Colonic mucosa (tissue), 4 donors: ENCODE measurements at regions not wholly inside any gene's neighbourhood (a gene's known extent, or its start where the extent isn't known, plus 50 kb on each side); places are given as distances from the start of the nearest gene placed in this dataset.

Source experiments
- DNase-seq: peaks from one replicate; pipeline ENCODE4 v3.0.0-alpha.2; 2020
- H3K27ac ChIP-seq: fragments of 200-600 bp; one replicate; pipeline ENCODE4 v1.8.0; 2021
- H3K27me3 ChIP-seq: fragments of 200-600 bp; one replicate; pipeline ENCODE4 v1.8.0; 2021
- H3K36me3 ChIP-seq: fragments of 200-600 bp; one replicate; pipeline ENCODE4 v1.8.0; 2021
- H3K4me1 ChIP-seq: fragments of 200-600 bp; one replicate; pipeline ENCODE4 v1.8.0; 2021; ENCODE audit warnings: mild to moderate bottlenecking
- H3K4me3 ChIP-seq: fragments of 200-600 bp; one replicate; pipeline ENCODE4 v1.8.0; 2021
- H3K9ac ChIP-seq, 2 donors: one replicate each; pipeline ENCODE4 v1.7.0; 2013; ENCODE audit warnings: control low read depth in 2 of 2, low read depth in 2 of 2, low read length in 2 of 2
- H3K9me3 ChIP-seq: fragments of 200-600 bp; one replicate; pipeline ENCODE4 v1.8.0; 2021
- intact Hi-C: fragments of 100-400 bp; cut with DNase I; formaldehyde crosslinking; loops from one replicate; pipeline ENCODE4 v1.14.1; 2022
- TF ChIP-seq, protein P1 (sequence below): fragments of 200-600 bp; IDR thresholded peaks from one replicate; pipeline ENCODE4 v1.8.0; 2022; ENCODE audit warnings: antibody characterized with exemption, mild to moderate bottlenecking
- donor health status: healthy.
- donor health status: DM: no; HTN: no; CAD: no.
- donor health status: DM: no; HTN: no; CAD: no.

DNA sequence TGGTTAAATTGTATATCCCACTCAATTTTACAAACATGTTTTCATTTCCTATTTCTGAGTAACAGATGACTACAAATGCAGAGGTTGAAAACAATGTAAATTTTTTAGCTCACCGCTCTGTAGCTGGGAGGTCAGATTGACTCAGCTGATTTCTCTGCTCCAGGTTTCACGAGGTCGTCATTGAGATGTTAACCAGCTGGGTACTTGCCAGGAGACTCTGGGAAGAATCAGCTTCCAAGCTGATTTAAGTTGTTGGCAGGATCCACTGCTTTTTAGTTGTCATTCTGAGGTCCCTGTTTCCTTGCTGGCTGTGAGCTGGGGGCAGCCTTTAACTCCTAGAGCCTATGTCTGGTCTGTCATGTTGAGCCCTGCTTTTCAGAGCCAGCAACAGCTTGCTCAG is 864.3 kb upstream of the AGA start:
- TF ChIP-seq, protein P1, sequence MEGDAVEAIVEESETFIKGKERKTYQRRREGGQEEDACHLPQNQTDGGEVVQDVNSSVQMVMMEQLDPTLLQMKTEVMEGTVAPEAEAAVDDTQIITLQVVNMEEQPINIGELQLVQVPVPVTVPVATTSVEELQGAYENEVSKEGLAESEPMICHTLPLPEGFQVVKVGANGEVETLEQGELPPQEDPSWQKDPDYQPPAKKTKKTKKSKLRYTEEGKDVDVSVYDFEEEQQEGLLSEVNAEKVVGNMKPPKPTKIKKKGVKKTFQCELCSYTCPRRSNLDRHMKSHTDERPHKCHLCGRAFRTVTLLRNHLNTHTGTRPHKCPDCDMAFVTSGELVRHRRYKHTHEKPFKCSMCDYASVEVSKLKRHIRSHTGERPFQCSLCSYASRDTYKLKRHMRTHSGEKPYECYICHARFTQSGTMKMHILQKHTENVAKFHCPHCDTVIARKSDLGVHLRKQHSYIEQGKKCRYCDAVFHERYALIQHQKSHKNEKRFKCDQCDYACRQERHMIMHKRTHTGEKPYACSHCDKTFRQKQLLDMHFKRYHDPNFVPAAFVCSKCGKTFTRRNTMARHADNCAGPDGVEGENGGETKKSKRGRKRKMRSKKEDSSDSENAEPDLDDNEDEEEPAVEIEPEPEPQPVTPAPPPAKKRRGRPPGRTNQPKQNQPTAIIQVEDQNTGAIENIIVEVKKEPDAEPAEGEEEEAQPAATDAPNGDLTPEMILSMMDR, result no peak
- Histone ChIP-seq H3K9ac (no peak overlapping the region), H3K4me1 (no peaks in the 10 kb centered on the region), H3K27me3 (no peaks in the 10 kb centered on the region), H3K27ac (no peak overlapping the region), H3K36me3 (no peaks in the 10 kb centered on the region), H3K4me3 (no peak overlapping the region), H3K9me3 (no peaks in the 10 kb centered on the region)
- intact Hi-C loops, result no loop called here
- DNase-seq, result no peak

DNA sequence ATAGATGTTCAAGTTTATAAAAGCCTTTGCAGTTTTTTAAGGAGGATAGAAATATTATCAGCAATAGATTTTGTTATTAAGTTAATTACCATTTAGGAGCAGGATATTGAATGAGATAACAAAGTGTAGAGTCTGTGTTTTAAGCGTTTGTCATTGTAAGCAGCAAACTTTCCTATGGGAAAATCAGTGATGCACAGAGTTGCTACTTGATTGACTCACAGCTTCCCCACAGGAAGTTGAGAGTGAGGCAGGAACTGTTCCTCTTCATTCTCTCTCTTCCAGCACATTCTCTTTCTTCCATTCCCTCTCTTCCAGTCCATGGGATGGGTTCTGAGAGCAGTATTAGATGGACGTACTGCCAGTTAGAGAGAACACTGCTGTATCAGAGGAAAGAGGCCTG is 867.7 kb upstream of the AGA start:
- no peaks in the 10 kb centered on the region for H3K9me3 ChIP-seq
- DNase-seq, result no peak

DNA sequence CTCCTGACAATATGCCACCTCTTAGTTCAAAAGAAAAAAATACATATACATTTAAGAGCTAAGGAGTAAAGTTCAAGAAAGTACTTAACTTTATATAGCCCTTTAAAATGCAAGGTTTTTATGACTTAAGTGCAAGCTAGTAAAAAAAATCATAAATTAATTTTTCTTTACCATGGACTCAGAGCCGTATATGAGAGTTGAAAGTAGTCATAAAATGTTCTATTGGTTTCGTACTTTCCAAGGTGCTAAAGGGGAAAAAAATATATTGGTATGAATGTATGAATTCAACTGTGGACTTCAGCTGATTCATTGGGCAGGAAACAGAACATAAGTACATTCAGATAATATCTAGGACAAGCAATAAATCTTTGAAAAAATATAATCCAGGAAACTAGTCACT is 869.8 kb upstream of the AGA start:
- Histone ChIP-seq H3K4me3 (no peak overlapping the region), H3K9ac (no peak overlapping the region), H3K4me1 (no peaks in the 10 kb centered on the region), H3K27me3 (no peaks in the 10 kb centered on the region), H3K27ac (no peak overlapping the region), H3K36me3 (no peaks in the 10 kb centered on the region), H3K9me3 (no peaks in the 10 kb centered on the region)
- TF ChIP-seq, protein P1, result no peak
- intact Hi-C loops, result loop anchor here (10.0 kb wide), 1 partner anchor 357 kb away; no protein-coding TSS in a partner anchor
- no peak for DNase-seq

More for the DNA sequence above, 867.7 kb upstream of the AGA start:
- Histone ChIP-seq H3K9ac (no peak overlapping the region), H3K36me3 (no peaks in the 10 kb centered on the region), H3K4me1 (no peaks in the 10 kb centered on the region), H3K27ac (no peak overlapping the region), H3K4me3 (no peak overlapping the region), H3K27me3 (no peaks in the 10 kb centered on the region)
- intact Hi-C loops, result loop anchor here (10.0 kb wide), 1 partner anchor 355 kb away; no protein-coding TSS in a partner anchor
- TF ChIP-seq, protein P1, result no peak

DNA sequence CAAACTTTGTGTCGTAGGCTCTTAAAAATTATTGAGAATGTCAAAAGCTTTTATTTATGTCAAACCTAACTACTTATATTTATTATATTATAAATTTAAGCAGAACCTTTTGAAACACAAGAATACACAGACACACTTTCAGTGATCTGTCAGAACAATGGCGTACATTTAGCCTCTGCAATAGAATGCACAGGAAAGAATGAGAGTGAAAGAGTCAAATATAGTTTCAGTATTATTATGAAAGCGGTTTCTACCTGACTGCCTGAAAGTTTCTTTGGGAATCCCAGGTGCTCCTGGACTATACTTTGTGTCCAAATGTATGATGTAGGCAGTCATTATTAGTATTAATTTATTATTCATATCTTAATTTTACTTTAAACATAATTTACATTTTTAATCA is 872.0 kb upstream of the AGA start:
- H3K4me3 ChIP-seq, result no peak overlapping the region
- intact Hi-C loops, result loop anchor here (10.0 kb wide), 1 partner anchor 359 kb away; no protein-coding TSS in a partner anchor

DNA sequence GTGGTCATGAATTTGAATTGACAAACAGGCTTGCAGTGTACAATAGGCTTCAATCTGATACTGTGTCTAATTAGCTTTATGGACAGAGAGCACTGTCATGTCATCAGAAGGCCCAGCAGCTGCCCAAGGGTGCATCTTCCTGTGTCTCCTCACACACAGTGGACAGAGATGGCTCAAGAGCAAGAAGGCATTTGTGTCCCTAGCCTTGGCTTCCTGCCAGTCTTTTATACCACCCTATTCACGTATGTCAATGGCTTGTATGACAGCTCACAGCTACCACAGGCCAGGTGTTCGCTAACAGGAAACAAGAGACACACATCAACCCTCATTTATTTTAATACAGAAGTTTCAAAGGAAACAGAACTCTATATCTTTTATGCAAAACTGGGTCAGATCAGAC is 874.0 kb upstream of the AGA start:
- Histone ChIP-seq H3K4me3 (no peak overlapping the region), H3K4me1 (no peaks in the 10 kb centered on the region), H3K27me3 (no peaks in the 10 kb centered on the region), H3K9me3 (no peaks in the 10 kb centered on the region), H3K27ac (no peak overlapping the region), H3K36me3 (no peaks in the 10 kb centered on the region), H3K9ac (no peak overlapping the region)
- TF ChIP-seq, protein P1, result no peak
- DNase-seq, result peak; percentile 29
- intact Hi-C loops, result loop anchor here (10.0 kb wide), 1 partner anchor 361 kb away; no protein-coding TSS in a partner anchor

More for the DNA sequence above, 872.0 kb upstream of the AGA start:
- TF ChIP-seq, protein P1, result no peak
- Histone ChIP-seq H3K4me1 (no peaks in the 10 kb centered on the region), H3K9me3 (no peaks in the 10 kb centered on the region), H3K27ac (no peak overlapping the region), H3K27me3 (no peaks in the 10 kb centered on the region), H3K36me3 (no peaks in the 10 kb centered on the region), H3K9ac (no peak overlapping the region)
- no peak for DNase-seq

DNA sequence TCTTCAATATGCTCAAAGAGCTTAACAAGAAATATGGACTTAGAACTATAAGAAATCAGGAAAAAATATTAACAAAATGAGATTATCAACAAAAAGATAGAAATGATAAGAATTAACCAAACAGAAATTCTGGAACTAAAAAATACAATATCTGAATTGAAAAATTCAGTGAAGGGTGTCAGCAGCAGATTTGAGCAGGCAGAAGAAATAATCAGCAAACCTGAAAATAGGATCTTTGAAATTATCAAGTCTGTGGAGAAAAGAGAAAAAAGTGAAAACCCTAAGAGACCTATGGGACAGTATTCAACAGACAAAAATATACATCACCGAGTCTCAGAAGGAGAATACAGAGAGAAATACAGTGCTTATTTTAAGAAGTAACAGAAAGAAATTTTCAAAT is 877.8 kb upstream of the AGA start:
- no peaks in the 10 kb centered on the region for H3K36me3 ChIP-seq
- no peak for DNase-seq
- TF ChIP-seq, protein P1, result no peak

More for the DNA sequence above, 877.8 kb upstream of the AGA start:
- Histone ChIP-seq H3K9ac (no peak overlapping the region), H3K4me3 (no peak overlapping the region), H3K27me3 (no peaks in the 10 kb centered on the region), H3K4me1 (no peaks in the 10 kb centered on the region), H3K9me3 (no peaks in the 10 kb centered on the region), H3K27ac (no peak overlapping the region)
- intact Hi-C loops, result no loop called here
